Trophoblast cell (in vitro differentiated cells and primary cell): ENCODE measurements at regions not wholly inside any gene's neighbourhood (a gene's known extent, or its start where the extent isn't known, plus 50 kb on each side); places are given as distances from the start of the nearest gene placed in this dataset.

Experiments used
- DNase-seq, 2 donors: peaks; one replicate each; pipeline ENCODE4 v3.0.0-alpha.2; 2016
- H2AFZ ChIP-seq: 2 replicates; pipeline ENCODE4 v1.6.1; 2013; ENCODE audit warnings: low read length, moderate library complexity, mild to moderate bottlenecking; ENCODE audit not compliant: insufficient read depth, poor library complexity
- H2AK5ac ChIP-seq: 2 replicates; pipeline ENCODE4 v1.6.1; 2013; ENCODE audit warnings: mild to moderate bottlenecking, low read length
- H2BK120ac ChIP-seq: 2 replicates; pipeline ENCODE4 v1.6.1; 2013; ENCODE audit warnings: low read length, mild to moderate bottlenecking, moderate library complexity; ENCODE audit not compliant: insufficient read depth, poor library complexity
- H2BK12ac ChIP-seq: 2 replicates; pipeline ENCODE4 v1.6.1; 2013; ENCODE audit warnings: mild to moderate bottlenecking, low read length, moderate library complexity
- H2BK5ac ChIP-seq: 2 replicates; pipeline ENCODE4 v1.6.1; 2013; ENCODE audit warnings: low read length, low read depth, moderate library complexity, mild to moderate bottlenecking; ENCODE audit not compliant: poor library complexity
- H3K14ac ChIP-seq: 2 replicates; pipeline ENCODE4 v1.6.1; 2013; ENCODE audit warnings: mild to moderate bottlenecking, low read length
- H3K18ac ChIP-seq: 2 replicates; pipeline ENCODE4 v1.6.1; 2013; ENCODE audit warnings: mild to moderate bottlenecking, low read length
- H3K23ac ChIP-seq: 2 replicates; pipeline ENCODE4 v1.6.1; 2013; ENCODE audit warnings: low read length
- H3K27ac ChIP-seq: 2 replicates; pipeline ENCODE4 v1.5.1; 2013; ENCODE audit warnings: low read depth, mild to moderate bottlenecking, inconsistent platforms, low read length, moderate library complexity
- H3K27me3 ChIP-seq: 2 replicates; pipeline ENCODE4 v1.6.1; 2013; ENCODE audit warnings: inconsistent platforms, mild to moderate bottlenecking, low read length, moderate library complexity; ENCODE audit not compliant: insufficient read depth
- H3K36me3 ChIP-seq, 2 experiments: 1 replicate in 1 of 2; 2 replicates in 1 of 2; pipeline ENCODE4 v1.6.1; 2013; ENCODE audit warnings: low read length in 2 of 2, mild to moderate bottlenecking in 2 of 2, moderate library complexity in 1 of 2; ENCODE audit not compliant: insufficient read depth in 2 of 2, control insufficient read depth in 1 of 2
- H3K4ac ChIP-seq: 2 replicates; pipeline ENCODE4 v1.6.1; 2013; ENCODE audit warnings: low read depth, mild to moderate bottlenecking, low read length, moderate library complexity
- H3K4me1 ChIP-seq, 2 experiments: 1 replicate in 1 of 2; 2 replicates in 1 of 2; pipeline ENCODE4 v1.6.1; 2013; ENCODE audit warnings: low read length in 2 of 2, mild to moderate bottlenecking in 2 of 2, moderate library complexity in 1 of 2; ENCODE audit not compliant: insufficient read depth in 2 of 2, control insufficient read depth in 1 of 2
- H3K4me2 ChIP-seq: 2 replicates; pipeline ENCODE4 v1.6.1; 2013; ENCODE audit warnings: inconsistent platforms, mild to moderate bottlenecking, low read length, moderate library complexity
- H3K4me3 ChIP-seq: 2 replicates; pipeline ENCODE4 v1.5.1; 2013; ENCODE audit warnings: mild to moderate bottlenecking, low read depth, low read length, inconsistent platforms
- H3K79me1 ChIP-seq: one replicate; pipeline ENCODE4 v1.6.1; 2013; ENCODE audit warnings: low read length
- H3K79me2 ChIP-seq: 2 replicates; pipeline ENCODE4 v1.6.1; 2013; ENCODE audit warnings: low read length, mild to moderate bottlenecking; ENCODE audit not compliant: control insufficient read depth, insufficient read depth, poor library complexity
- H3K9ac ChIP-seq: 2 replicates; pipeline ENCODE4 v1.6.1; 2013; ENCODE audit warnings: mild to moderate bottlenecking, low read length
- H3K9me3 ChIP-seq: 2 replicates; pipeline ENCODE4 v1.6.1; 2013; ENCODE audit warnings: low read depth, mild to moderate bottlenecking, control low read depth, inconsistent platforms, low read length; ENCODE audit not compliant: insufficient read depth
- H4K12ac ChIP-seq: 2 replicates; pipeline ENCODE4 v1.6.1; 2013; ENCODE audit warnings: low read depth, mild to moderate bottlenecking, low read length, moderate library complexity
- H4K8ac ChIP-seq: 2 replicates; pipeline ENCODE4 v1.6.1; 2013; ENCODE audit warnings: low read depth, mild to moderate bottlenecking, low read length, moderate library complexity
- H4K91ac ChIP-seq: one replicate; pipeline ENCODE4 v1.6.1; 2013; ENCODE audit warnings: low read depth, mild to moderate bottlenecking, low read length, moderate library complexity
- WGBS: extraction: QIAGEN DNeasy Blood & Tissue Kit; methylation state at CpG from one replicate; pipeline ENCODE4 v1.1.7; 2013; ENCODE audit warnings: missing lambda C conversion rate; ENCODE audit not compliant: insufficient read length, insufficient coverage; ENCODE audit errors: extremely low coverage; 5-methylcytosine and 5-hydroxymethylcytosine counted together

DNA sequence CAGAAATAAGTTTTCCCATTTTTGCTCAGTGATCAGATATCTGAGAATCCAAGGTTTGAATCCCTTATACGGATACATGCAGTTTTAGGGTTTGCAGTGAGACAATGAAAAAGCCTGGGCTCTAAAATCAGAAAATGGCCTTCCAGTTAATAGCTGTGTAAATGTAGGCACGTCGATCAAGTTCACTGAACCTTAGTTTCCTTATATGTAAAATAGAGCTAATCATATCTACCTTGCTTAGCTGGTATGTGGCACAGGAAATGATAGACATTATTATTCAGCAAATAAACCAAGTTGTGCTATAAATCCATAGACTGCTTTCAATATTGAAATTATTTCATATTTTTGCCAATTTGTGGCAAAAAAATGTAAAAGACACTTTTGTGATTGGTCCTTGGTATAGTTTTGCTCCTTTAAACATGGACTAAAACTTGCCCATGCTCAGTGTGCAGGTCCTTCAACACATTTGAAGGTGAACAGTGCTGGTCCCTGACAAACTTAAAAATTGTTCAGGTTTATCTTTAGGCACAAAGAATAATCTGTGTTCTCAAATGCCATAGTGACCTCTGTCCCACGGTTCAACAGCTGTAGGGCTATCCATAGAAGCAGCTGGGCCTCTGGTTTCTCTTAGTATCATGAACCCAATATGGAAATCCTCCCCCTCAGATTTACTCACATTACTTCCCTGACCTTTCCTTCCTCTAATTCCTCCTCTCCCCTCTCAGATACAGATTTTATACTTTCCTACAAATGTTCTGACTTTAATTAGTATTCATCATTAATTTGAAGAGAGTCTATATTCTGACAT is 51.0 kb downstream of the CCDC54 start:
- DNase-seq = no peak
- H2BK120ac ChIP-seq = no peak overlapping the region
- no peak overlapping the region for H2AK5ac ChIP-seq
- no peaks in the 10 kb centered on the region for H3K36me3 ChIP-seq
- no peak overlapping the region for H3K18ac ChIP-seq
- no peak overlapping the region for H4K12ac ChIP-seq
- H2BK12ac ChIP-seq = no peak overlapping the region
- no peaks in the 10 kb centered on the region for H3K27me3 ChIP-seq
- no peak overlapping the region for H2BK5ac ChIP-seq
- H2AFZ ChIP-seq = no peak overlapping the region
- no peak overlapping the region for H3K14ac ChIP-seq
- H3K4ac ChIP-seq = no peak overlapping the region
- H3K9ac ChIP-seq = no peak overlapping the region
- H3K4me3 ChIP-seq = no peak overlapping the region
- no peak overlapping the region for H3K23ac ChIP-seq
- H4K91ac ChIP-seq = no peak overlapping the region
- H4K8ac ChIP-seq = no peak overlapping the region
- WGBS = no CpG with 5 or more reads among the region's 4 CpGs
- H3K4me2 ChIP-seq = no peak overlapping the region
- peaks cover 2 to 9% of the 10 kb centered on the region in 2 experiments for H3K4me1 ChIP-seq
- H3K79me2 ChIP-seq = peaks cover 3% of the 10 kb centered on the region
- H3K27ac ChIP-seq = no peak overlapping the region
- peaks cover 11% of the 10 kb centered on the region for H3K79me1 ChIP-seq
- H3K9me3 ChIP-seq = no peaks in the 10 kb centered on the region

GRCh38 chr3:107429320-107430181 is 52.3 kb downstream of the CCDC54 start:
- peak overlapping the region; percentile 77 for H4K8ac ChIP-seq
- H3K4me1 ChIP-seq = peaks cover 2 to 9% of the 10 kb centered on the region in 2 experiments
- H3K4me2 ChIP-seq = peak overlapping the region; percentile 91
- no peak overlapping the region for H2BK5ac ChIP-seq
- peaks cover 11% of the 10 kb centered on the region for H3K79me1 ChIP-seq
- H2BK120ac ChIP-seq = no peak overlapping the region
- no peak overlapping the region for H3K14ac ChIP-seq
- H4K91ac ChIP-seq = peak overlapping the region; percentile 48
- H3K36me3 ChIP-seq = no peaks in the 10 kb centered on the region
- peak; percentile 68 to 93 for DNase-seq
- H2AFZ ChIP-seq = peak overlapping the region; percentile 66
- H3K9me3 ChIP-seq = no peaks in the 10 kb centered on the region
- no CpG with 5 or more reads among the region's 37 CpGs for WGBS
- H3K9ac ChIP-seq = peak overlapping the region; percentile 78
- no peak overlapping the region for H3K18ac ChIP-seq
- H3K79me2 ChIP-seq = peaks cover 3% of the 10 kb centered on the region
- H3K27me3 ChIP-seq = no peaks in the 10 kb centered on the region
- H2BK12ac ChIP-seq = no peak overlapping the region
- no peak overlapping the region for H3K4ac ChIP-seq
- H3K4me3 ChIP-seq = peak overlapping the region; percentile 53
- no peak overlapping the region for H3K27ac ChIP-seq
- H4K12ac ChIP-seq = peak overlapping the region; percentile 22
- H3K23ac ChIP-seq = no peak overlapping the region
- no peak overlapping the region for H2AK5ac ChIP-seq

GRCh38 chr3:107430214-107430995 is 53.2 kb downstream of the CCDC54 start:
- Histone ChIP-seq H3K18ac (no peak overlapping the region), H3K27me3 (no peaks in the 10 kb centered on the region), H3K4me1 (peaks cover 2 to 9% of the 10 kb centered on the region in 2 experiments), H3K23ac (no peak overlapping the region), H4K8ac (peak overlapping the region; percentile 99), H3K36me3 (no peaks in the 10 kb centered on the region), H3K27ac (no peak overlapping the region), H4K91ac (no peak overlapping the region), H2BK120ac (no peak overlapping the region), H3K4me3 (no peak overlapping the region), H3K9ac (no peak overlapping the region), H2AFZ (peak overlapping the region; percentile 98), H3K79me1 (peaks cover 11% of the 10 kb centered on the region), H2BK12ac (no peak overlapping the region), H3K79me2 (peaks cover 3% of the 10 kb centered on the region), H3K4me2 (peak overlapping the region; percentile 94), H3K4ac (no peak overlapping the region), H3K9me3 (no peaks in the 10 kb centered on the region), H4K12ac (no peak overlapping the region), H3K14ac (no peak overlapping the region), H2AK5ac (no peak overlapping the region), H2BK5ac (no peak overlapping the region)
- no CpG with 5 or more reads among the region's 23 CpGs for WGBS
- peak in 1 of 2 donors; percentile 4 for DNase-seq

GRCh38 chr3:107430996-107431245 is 53.7 kb downstream of the CCDC54 start:
- H3K4me2 ChIP-seq = peak overlapping the region; percentile 94
- H3K9ac ChIP-seq = peak overlapping the region; percentile 78
- H4K91ac ChIP-seq = peak overlapping the region; percentile 96
- H2BK5ac ChIP-seq = no peak overlapping the region
- peak overlapping the region; percentile 1 for H2BK120ac ChIP-seq
- peak overlapping the region; percentile 99 for H4K8ac ChIP-seq
- H2BK12ac ChIP-seq = no peak overlapping the region
- H3K4me3 ChIP-seq = peak overlapping the region; percentile 88
- peak overlapping the region; percentile 2 for H4K12ac ChIP-seq
- H3K27me3 ChIP-seq = no peaks in the 10 kb centered on the region
- peaks cover 11% of the 10 kb centered on the region for H3K79me1 ChIP-seq
- H3K4me1 ChIP-seq = peaks cover 2 to 9% of the 10 kb centered on the region in 2 experiments
- H2AK5ac ChIP-seq = no peak overlapping the region
- H3K18ac ChIP-seq = no peak overlapping the region
- no peaks in the 10 kb centered on the region for H3K9me3 ChIP-seq
- no peak for DNase-seq
- H3K79me2 ChIP-seq = peaks cover 3% of the 10 kb centered on the region
- H3K14ac ChIP-seq = peak overlapping the region; percentile 55
- H3K27ac ChIP-seq = no peak overlapping the region
- H3K23ac ChIP-seq = no peak overlapping the region
- no peaks in the 10 kb centered on the region for H3K36me3 ChIP-seq
- no peak overlapping the region for H3K4ac ChIP-seq
- WGBS = no CpG with 5 or more reads among the region's 16 CpGs
- peak overlapping the region; percentile 98 for H2AFZ ChIP-seq
